Fibroblast of gingiva (primary cell): ENCODE measurements at regions not wholly inside any gene's neighbourhood (a gene's known extent, or its start where the extent isn't known, plus 50 kb on each side); places are given as distances from the start of the nearest gene placed in this dataset.

Experiments
- DNase-seq: peaks from one replicate; pipeline ENCODE4 v3.0.0-alpha.2; 2011; ENCODE audit warnings: low read depth

DNA sequence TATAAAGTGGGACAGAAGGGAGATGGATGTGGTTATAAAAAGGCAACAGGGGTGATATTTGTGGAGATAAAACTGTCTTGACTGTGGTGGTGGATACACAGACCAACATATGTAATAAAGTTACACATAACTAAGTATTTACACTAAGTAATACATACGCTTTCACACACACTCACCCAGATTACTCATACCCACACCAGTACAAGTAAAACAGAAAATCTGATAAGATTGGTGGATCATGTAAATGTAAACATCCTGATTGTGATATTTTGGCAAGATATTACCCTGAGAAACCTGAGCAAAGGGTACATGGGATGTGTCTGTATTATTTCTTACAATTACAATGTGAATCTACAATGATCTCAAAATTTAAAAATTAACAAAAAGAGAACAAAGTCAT lies 53.3 kb upstream of the SLIT3 start:
- no peak for DNase-seq

DNA sequence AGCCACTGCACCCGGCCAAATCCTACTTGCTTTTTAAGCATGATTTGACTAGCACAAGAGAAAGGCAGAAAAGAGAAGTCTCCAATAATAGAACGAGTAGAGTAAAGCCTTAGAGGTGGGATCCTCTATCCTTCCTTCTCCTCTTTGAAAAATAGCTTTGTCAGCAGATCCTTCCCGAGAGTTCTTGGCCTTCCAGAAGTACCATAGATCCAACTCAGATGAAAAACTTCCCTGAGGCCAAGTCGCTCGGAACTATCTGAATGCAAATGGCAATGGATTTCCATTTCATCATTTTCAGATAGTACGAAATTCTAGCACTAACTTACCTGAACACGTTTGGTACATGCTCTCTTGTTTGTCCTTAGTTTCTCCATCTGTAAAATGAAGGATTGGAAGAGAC lies 52.0 kb upstream of the SLIT3 start:
- DNase-seq: no peak

DNA sequence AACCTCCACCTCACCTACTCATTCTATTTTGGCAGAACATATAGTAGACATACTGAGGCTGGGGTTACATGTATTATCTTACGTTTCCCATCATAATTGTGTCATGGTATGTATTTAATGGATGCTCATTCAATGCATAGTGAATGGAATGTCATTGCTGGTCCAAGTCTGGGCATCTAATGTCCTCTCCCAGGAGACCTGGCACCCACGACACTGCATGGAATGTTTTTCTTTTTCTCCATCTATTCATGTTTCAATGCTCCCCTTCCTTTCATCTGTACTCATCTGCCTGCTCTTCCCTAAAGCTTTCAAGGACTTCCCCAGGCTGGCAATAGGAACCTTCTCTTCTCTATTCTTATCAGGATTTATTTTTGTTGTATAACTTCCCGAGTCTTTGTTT lies 50.8 kb upstream of the SLIT3 start:
- no peak for DNase-seq

DNA sequence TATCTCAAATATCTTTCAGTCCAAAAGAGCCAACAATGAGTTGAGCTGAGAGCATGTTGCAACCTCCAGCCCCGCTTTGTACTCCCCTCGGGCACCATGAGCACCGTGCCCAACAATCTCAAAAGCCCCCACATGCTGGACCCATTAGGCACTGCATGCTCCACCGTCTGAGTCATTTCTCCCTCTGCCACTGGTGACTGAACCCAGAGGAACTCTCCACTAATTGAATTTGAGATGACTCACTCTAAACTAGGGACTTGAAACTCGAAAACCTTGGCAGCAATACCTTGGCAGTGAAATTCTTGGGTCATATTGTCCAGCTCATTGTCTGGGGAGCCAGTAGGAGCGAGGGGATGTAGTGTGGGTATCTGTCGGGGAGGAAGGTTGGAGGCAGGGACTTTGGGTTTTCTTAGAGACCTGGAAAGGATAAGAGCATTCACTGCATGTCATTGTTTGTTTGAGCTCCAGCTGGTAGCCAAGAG lies 49.9 kb upstream of the SLIT3 start:
- DNase-seq: peak; percentile 99
